ENCODE measurements at regions not wholly inside any gene's neighbourhood (a gene's known extent, or its start where the extent isn't known, plus 50 kb on each side); places are given as distances from the start of the nearest gene placed in this dataset.
"Not testable (repeated sequence)": the region's sequence is repeated elsewhere in the genome, so short reads cannot be mapped to it uniquely, and the experiment has no call there.

GRCh38 chr14:87241018-87241768 is 751.8 kb downstream of the GALC start:
- DNase-seq = no peak
- Mint-ChIP-seq H3K4me3 (peak overlapping the region; percentile 97), H3K4me1 (peaks cover 52% of the 10 kb centered on the region), H3K9me3 (peaks cover 7% of the 10 kb centered on the region), H3K27me3 (ENCODE audit: insufficient read depth) (no peaks in the 10 kb centered on the region), H3K36me3 (ENCODE audit: low read depth) (peaks cover 44% of the 10 kb centered on the region), H3K27ac (peak overlapping the region; percentile 100)
- Histone ChIP-seq H3K27ac (ENCODE audit: low read depth, low read length) (no peak overlapping the region), H3K9ac (ENCODE audit: extremely low read depth, low read length, poor library complexity, severe bottlenecking) (peak overlapping the region; percentile 70), H3K4me3 (ENCODE audit: low read length) (peak overlapping the region; percentile 36), H3K4me1 (ENCODE audit: control insufficient read depth, insufficient read depth, low read length) (no peaks in the 10 kb centered on the region), H3K9me3 (ENCODE audit: control insufficient read depth, low read length) (peaks cover 17% of the 10 kb centered on the region), H3K36me3 (ENCODE audit: control insufficient read depth, insufficient read depth, low read length) (peaks cover 38% of the 10 kb centered on the region), H3K27me3 (ENCODE audit: control insufficient read depth, insufficient read depth, low read length, poor library complexity, severe bottlenecking) (no peaks in the 10 kb centered on the region)
- WGBS, 2 experiments (ENCODE audit: insufficient coverage in 1 of 2, insufficient read length in 1 of 2) = 70 to 79% methylated on average over 2 of the region's 3 CpGs
- TF ChIP-seq, protein P1, sequence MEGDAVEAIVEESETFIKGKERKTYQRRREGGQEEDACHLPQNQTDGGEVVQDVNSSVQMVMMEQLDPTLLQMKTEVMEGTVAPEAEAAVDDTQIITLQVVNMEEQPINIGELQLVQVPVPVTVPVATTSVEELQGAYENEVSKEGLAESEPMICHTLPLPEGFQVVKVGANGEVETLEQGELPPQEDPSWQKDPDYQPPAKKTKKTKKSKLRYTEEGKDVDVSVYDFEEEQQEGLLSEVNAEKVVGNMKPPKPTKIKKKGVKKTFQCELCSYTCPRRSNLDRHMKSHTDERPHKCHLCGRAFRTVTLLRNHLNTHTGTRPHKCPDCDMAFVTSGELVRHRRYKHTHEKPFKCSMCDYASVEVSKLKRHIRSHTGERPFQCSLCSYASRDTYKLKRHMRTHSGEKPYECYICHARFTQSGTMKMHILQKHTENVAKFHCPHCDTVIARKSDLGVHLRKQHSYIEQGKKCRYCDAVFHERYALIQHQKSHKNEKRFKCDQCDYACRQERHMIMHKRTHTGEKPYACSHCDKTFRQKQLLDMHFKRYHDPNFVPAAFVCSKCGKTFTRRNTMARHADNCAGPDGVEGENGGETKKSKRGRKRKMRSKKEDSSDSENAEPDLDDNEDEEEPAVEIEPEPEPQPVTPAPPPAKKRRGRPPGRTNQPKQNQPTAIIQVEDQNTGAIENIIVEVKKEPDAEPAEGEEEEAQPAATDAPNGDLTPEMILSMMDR (conservative IDR thresholded peaks at IDR 0.05) = no peak

GRCh38 chr14:87240319-87240718 is 752.7 kb downstream of the GALC start:
- 13 to 19% methylated on average over 3 to 4 of the region's 5 CpGs for WGBS, 2 experiments (ENCODE audit: insufficient coverage in 1 of 2, insufficient read length in 1 of 2)
- not testable (repeated sequence) for H3K27ac ChIP-seq (ENCODE audit: low read depth, low read length); H3K27me3 ChIP-seq (ENCODE audit: control insufficient read depth, insufficient read depth, low read length, poor library complexity, severe bottlenecking); H3K27me3 Mint-ChIP-seq (ENCODE audit: insufficient read depth); H3K9me3 ChIP-seq (ENCODE audit: control insufficient read depth, low read length); H3K4me1 ChIP-seq (ENCODE audit: control insufficient read depth, insufficient read depth, low read length); H3K9me3 Mint-ChIP-seq
- peak overlapping the region; percentile 100 for H3K27ac Mint-ChIP-seq
- peak; percentile 71 for DNase-seq
- H3K4me1 Mint-ChIP-seq = peaks cover 53% of the 10 kb centered on the region
- Histone ChIP-seq H3K36me3 (ENCODE audit: control insufficient read depth, insufficient read depth, low read length) (peaks cover 32% of the 10 kb centered on the region), H3K9ac (ENCODE audit: extremely low read depth, low read length, poor library complexity, severe bottlenecking) (peak overlapping the region; percentile 94), H3K4me3 (ENCODE audit: low read length) (peak overlapping the region; percentile 87)
- H3K36me3 Mint-ChIP-seq (ENCODE audit: low read depth) = peaks cover 45% of the 10 kb centered on the region
- peak overlapping the region; percentile 97 for H3K4me3 Mint-ChIP-seq

GRCh38 chr14:87233806-87234384 is 759.1 kb downstream of the GALC start:
- H3K9ac ChIP-seq (ENCODE audit: extremely low read depth, low read length, poor library complexity, severe bottlenecking) = peak overlapping the region; percentile 62
- H3K27me3 Mint-ChIP-seq (ENCODE audit: insufficient read depth) = no peaks in the 10 kb centered on the region
- peaks cover 24% of the 10 kb centered on the region for H3K9me3 Mint-ChIP-seq
- H3K27ac ChIP-seq (ENCODE audit: low read depth, low read length) = no peak overlapping the region
- no peaks in the 10 kb centered on the region for H3K4me1 ChIP-seq (ENCODE audit: control insufficient read depth, insufficient read depth, low read length)
- H3K36me3 Mint-ChIP-seq (ENCODE audit: low read depth) = peaks cover 98% of the 10 kb centered on the region
- peak; percentile 58 for DNase-seq
- TF ChIP-seq, protein P1 (conservative IDR thresholded peaks at IDR 0.05) = no peak
- WGBS, 2 experiments (ENCODE audit: insufficient coverage in 1 of 2, insufficient read length in 1 of 2) = 69 to 70% methylated on average over 2 to 4 of the region's 4 CpGs
- H3K27ac Mint-ChIP-seq = peak overlapping the region; percentile 79
- H3K27me3 ChIP-seq (ENCODE audit: control insufficient read depth, insufficient read depth, low read length, poor library complexity, severe bottlenecking) = no peaks in the 10 kb centered on the region
- H3K9me3 ChIP-seq (ENCODE audit: control insufficient read depth, low read length) = peaks cover 29% of the 10 kb centered on the region
- H3K36me3 ChIP-seq (ENCODE audit: control insufficient read depth, insufficient read depth, low read length) = peaks cover 73% of the 10 kb centered on the region
- peaks cover 57% of the 10 kb centered on the region for H3K4me1 Mint-ChIP-seq
- peak overlapping the region; percentile 97 for H3K4me3 Mint-ChIP-seq
- H3K4me3 ChIP-seq (ENCODE audit: low read length) = peak overlapping the region; percentile 84

Measured in endodermal cell (in vitro differentiated cells).